WTC11 (cell line): ENCODE measurements at regions not wholly inside any gene's neighbourhood (a gene's known extent, or its start where the extent isn't known, plus 50 kb on each side); places are given as distances from the start of the nearest gene placed in this dataset.

Experiments used
- ATAC-seq: fragments of 200-7000 bp; cut with Tn5 transposase; 2 replicates; pipeline ENCODE4 v1.10.0; 2021; ENCODE audit warnings: mild to moderate bottlenecking, moderate library complexity
- CTCF ChIA-PET: fragments of 300-600 bp; sonication (Branson Sonifier 250); formaldehyde crosslinking; loops from one replicate; lab custom pipeline; 2021; ENCODE audit warnings: antibody characterized with exemption; lab: Charles Lee
- POLR2A ChIA-PET: fragments of 350-600 bp; sonication (Branson Sonifier 250); formaldehyde crosslinking; loops from one replicate; lab custom pipeline; 2021; ENCODE audit warnings: antibody characterized with exemption; lab: Charles Lee
- DNase-seq: peaks from one replicate; pipeline ENCODE4 v3.0.0; 2021; ENCODE audit warnings: low spot score
- H3K27ac Mint-ChIP-seq: 2 replicates; pipeline ENCODE4 v1.8.0; 2021; ENCODE audit warnings: mixed read lengths
- H3K27me3 Mint-ChIP-seq: 2 replicates; pipeline ENCODE4 v1.8.0; 2021; ENCODE audit warnings: low read depth, mild to moderate bottlenecking, moderate library complexity, mixed read lengths
- H3K36me3 Mint-ChIP-seq: 2 replicates; pipeline ENCODE4 v1.8.0; 2021; ENCODE audit warnings: mixed read lengths
- H3K4me1 Mint-ChIP-seq: 2 replicates; pipeline ENCODE4 v1.8.0; 2022; ENCODE audit warnings: mixed read lengths
- H3K4me3 Mint-ChIP-seq: 2 replicates; pipeline ENCODE4 v1.8.0; 2021; ENCODE audit warnings: mild to moderate bottlenecking, moderate library complexity, mixed read lengths
- H3K9me3 Mint-ChIP-seq: 2 replicates; pipeline ENCODE4 v1.8.0; 2021; ENCODE audit warnings: mixed read lengths
- ARID4B ChIP-seq: sonication (generic); formaldehyde crosslinking; IDR thresholded peaks from 2 replicates; pipeline ENCODE4 v1.8.0; 2023; ENCODE audit warnings: missing genetic modification reagents, mild to moderate bottlenecking, borderline replicate concordance
- ATF1 ChIP-seq: sonication (generic); formaldehyde crosslinking; IDR thresholded peaks from 2 replicates; pipeline ENCODE4 v1.8.1; 2023; ENCODE audit warnings: mild to moderate bottlenecking, moderate library complexity, missing genetic modification reagents
- CTCF ChIP-seq: fragments of 200-600 bp; IDR thresholded peaks from 2 replicates; pipeline ENCODE4 v1.8.0; 2022; ENCODE audit warnings: antibody characterized with exemption
- ETV6 ChIP-seq: sonication (generic); formaldehyde crosslinking; IDR thresholded peaks from 2 replicates; pipeline ENCODE4 v1.8.1; 2022; ENCODE audit warnings: mild to moderate bottlenecking, missing genetic modification reagents
- FOXJ3 ChIP-seq: sonication (generic); formaldehyde crosslinking; IDR thresholded peaks from 2 replicates; pipeline ENCODE4 v1.9.0; 2021; ENCODE audit warnings: missing genetic modification reagents, mild to moderate bottlenecking, borderline replicate concordance
- IRF1 ChIP-seq: sonication (generic); formaldehyde crosslinking; IDR thresholded peaks from 2 replicates; pipeline ENCODE4 v1.8.0; 2023; ENCODE audit warnings: missing genetic modification reagents
- MLX ChIP-seq: sonication (generic); formaldehyde crosslinking; IDR thresholded peaks from 2 replicates; pipeline ENCODE4 v1.8.1; 2023; ENCODE audit warnings: mild to moderate bottlenecking, missing genetic modification reagents, moderate library complexity
- MYBL2 ChIP-seq: sonication (generic); formaldehyde crosslinking; IDR thresholded peaks from 2 replicates; pipeline ENCODE4 v1.8.1; 2023; ENCODE audit warnings: mild to moderate bottlenecking, moderate library complexity, missing genetic modification reagents
- NFATC4 ChIP-seq: fragments of 250-450 bp; sonication (Bioruptor Pico); IDR thresholded peaks from 2 replicates; pipeline ENCODE4 v1.9.0; 2021; ENCODE audit warnings: mild to moderate bottlenecking
- PRDM15 ChIP-seq: sonication (generic); formaldehyde crosslinking; IDR thresholded peaks from 2 replicates; pipeline ENCODE4 v1.8.0; 2022; ENCODE audit warnings: missing genetic modification reagents
- PRRX2 ChIP-seq: fragments of 250-450 bp; sonication (Bioruptor Pico); IDR thresholded peaks from 2 replicates; pipeline ENCODE4 v1.8.0; 2021; ENCODE audit warnings: mild to moderate bottlenecking
- ZNF121 ChIP-seq: sonication (generic); formaldehyde crosslinking; IDR thresholded peaks from 2 replicates; pipeline ENCODE4 v1.8.0; 2023; ENCODE audit warnings: missing genetic modification reagents
- ZNF219 ChIP-seq: sonication (generic); formaldehyde crosslinking; IDR thresholded peaks from 2 replicates; pipeline ENCODE4 v1.8.0; 2023; ENCODE audit warnings: missing genetic modification reagents, mild to moderate bottlenecking, borderline replicate concordance
- ZNF263 ChIP-seq: sonication (generic); formaldehyde crosslinking; IDR thresholded peaks from 2 replicates; pipeline ENCODE4 v1.8.1; 2022; ENCODE audit warnings: low read depth, mild to moderate bottlenecking, moderate library complexity, missing genetic modification reagents
- ZNF281 ChIP-seq: sonication (generic); formaldehyde crosslinking; IDR thresholded peaks from 2 replicates; pipeline ENCODE4 v1.8.0; 2023; ENCODE audit warnings: mild to moderate bottlenecking, missing genetic modification reagents
- TF ChIP-seq, protein P1 (sequence below): fragments of 250-450 bp; sonication (Bioruptor Pico); IDR thresholded peaks from 2 replicates; pipeline ENCODE4 v1.9.0; 2021; ENCODE audit warnings: mild to moderate bottlenecking
- TF ChIP-seq, protein P2 (sequence below): sonication (generic); formaldehyde crosslinking; IDR thresholded peaks from 2 replicates; pipeline ENCODE4 v1.8.1; 2023; ENCODE audit warnings: mild to moderate bottlenecking, missing genetic modification reagents, moderate library complexity

GRCh38 chr11:13603661-13604060 lies 64.8 kb upstream of the FAR1 start (continued):
- TF ChIP-seq PRDM15 (CRISPR knock-in tag): no peak
- TF ChIP-seq CTCF: no peak
- TF ChIP-seq ZNF281 (CRISPR knock-in tag): no peak
- TF ChIP-seq, protein P1, sequence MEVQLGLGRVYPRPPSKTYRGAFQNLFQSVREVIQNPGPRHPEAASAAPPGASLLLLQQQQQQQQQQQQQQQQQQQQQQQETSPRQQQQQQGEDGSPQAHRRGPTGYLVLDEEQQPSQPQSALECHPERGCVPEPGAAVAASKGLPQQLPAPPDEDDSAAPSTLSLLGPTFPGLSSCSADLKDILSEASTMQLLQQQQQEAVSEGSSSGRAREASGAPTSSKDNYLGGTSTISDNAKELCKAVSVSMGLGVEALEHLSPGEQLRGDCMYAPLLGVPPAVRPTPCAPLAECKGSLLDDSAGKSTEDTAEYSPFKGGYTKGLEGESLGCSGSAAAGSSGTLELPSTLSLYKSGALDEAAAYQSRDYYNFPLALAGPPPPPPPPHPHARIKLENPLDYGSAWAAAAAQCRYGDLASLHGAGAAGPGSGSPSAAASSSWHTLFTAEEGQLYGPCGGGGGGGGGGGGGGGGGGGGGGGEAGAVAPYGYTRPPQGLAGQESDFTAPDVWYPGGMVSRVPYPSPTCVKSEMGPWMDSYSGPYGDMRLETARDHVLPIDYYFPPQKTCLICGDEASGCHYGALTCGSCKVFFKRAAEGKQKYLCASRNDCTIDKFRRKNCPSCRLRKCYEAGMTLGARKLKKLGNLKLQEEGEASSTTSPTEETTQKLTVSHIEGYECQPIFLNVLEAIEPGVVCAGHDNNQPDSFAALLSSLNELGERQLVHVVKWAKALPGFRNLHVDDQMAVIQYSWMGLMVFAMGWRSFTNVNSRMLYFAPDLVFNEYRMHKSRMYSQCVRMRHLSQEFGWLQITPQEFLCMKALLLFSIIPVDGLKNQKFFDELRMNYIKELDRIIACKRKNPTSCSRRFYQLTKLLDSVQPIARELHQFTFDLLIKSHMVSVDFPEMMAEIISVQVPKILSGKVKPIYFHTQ (CRISPR knock-in tag): no peak
- TF ChIP-seq ETV6: no peak
- TF ChIP-seq NFATC4 (CRISPR knock-in tag): no peak
- no peak for TF ChIP-seq MLX
- TF ChIP-seq MYBL2 (CRISPR knock-in tag): no peak
- TF ChIP-seq, all 79 proteins: peak for 0

- ATAC-seq (peak; percentile 88), DNase-seq (no peak)
- no peaks in the 10 kb centered on the region for H3K4me1 Mint-ChIP-seq
- H3K27me3 Mint-ChIP-seq: no peaks in the 10 kb centered on the region; the same call in 1 of the 2 replicates
- CTCF ChIA-PET: no interaction called here
- no peak overlapping the region for H3K4me3 Mint-ChIP-seq
- POLR2A ChIA-PET: no interaction called here
- H3K27ac Mint-ChIP-seq: no peak overlapping the region
- no peaks in the 10 kb centered on the region for H3K36me3 Mint-ChIP-seq
- no peaks in the 10 kb centered on the region for H3K9me3 Mint-ChIP-seq
- no peak for TF ChIP-seq PRRX2
- TF ChIP-seq ARID4B (CRISPR knock-in tag): no peak
- TF ChIP-seq ZNF219 (CRISPR knock-in tag): no peak
- no peak for TF ChIP-seq IRF1
- TF ChIP-seq, protein P2, sequence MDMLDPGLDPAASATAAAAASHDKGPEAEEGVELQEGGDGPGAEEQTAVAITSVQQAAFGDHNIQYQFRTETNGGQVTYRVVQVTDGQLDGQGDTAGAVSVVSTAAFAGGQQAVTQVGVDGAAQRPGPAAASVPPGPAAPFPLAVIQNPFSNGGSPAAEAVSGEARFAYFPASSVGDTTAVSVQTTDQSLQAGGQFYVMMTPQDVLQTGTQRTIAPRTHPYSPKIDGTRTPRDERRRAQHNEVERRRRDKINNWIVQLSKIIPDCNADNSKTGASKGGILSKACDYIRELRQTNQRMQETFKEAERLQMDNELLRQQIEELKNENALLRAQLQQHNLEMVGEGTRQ (CRISPR knock-in tag): no peak
- TF ChIP-seq FOXJ3 (CRISPR knock-in tag): no peak
- TF ChIP-seq ZNF121 (CRISPR knock-in tag): no peak
- no peak for TF ChIP-seq ATF1 (CRISPR knock-in tag)
- TF ChIP-seq ZNF263 (CRISPR knock-in tag): no peak
Observed at GRCh38 chr11:13602844-13603243, 65.6 kb upstream of the FAR1 start.
